ENCODE measurements at regions not wholly inside any gene's neighbourhood (a gene's known extent, or its start where the extent isn't known, plus 50 kb on each side); places are given as distances from the start of the nearest gene placed in this dataset.

- TF ChIP-seq CTCF (IDR thresholded peaks at IDR 0.05; ENCODE audit: insufficient read depth, low read length, poor library complexity, severe bottlenecking), result no peak
- Histone ChIP-seq H3K36me3 (ENCODE audit: control insufficient read depth, insufficient read depth, low read length) (no peaks in the 10 kb centered on the region), H3K27me3 (ENCODE audit: control insufficient read depth, insufficient read depth, low read length) (no peaks in the 10 kb centered on the region), H3K4me3 (ENCODE audit: low read depth, low read length) (no peak overlapping the region)
- DNase-seq (ENCODE audit: low read depth), result no peak
Measured at GRCh38 chr18:44047585-44047984, 633.1 kb upstream of the SETBP1 start.

DNA sequence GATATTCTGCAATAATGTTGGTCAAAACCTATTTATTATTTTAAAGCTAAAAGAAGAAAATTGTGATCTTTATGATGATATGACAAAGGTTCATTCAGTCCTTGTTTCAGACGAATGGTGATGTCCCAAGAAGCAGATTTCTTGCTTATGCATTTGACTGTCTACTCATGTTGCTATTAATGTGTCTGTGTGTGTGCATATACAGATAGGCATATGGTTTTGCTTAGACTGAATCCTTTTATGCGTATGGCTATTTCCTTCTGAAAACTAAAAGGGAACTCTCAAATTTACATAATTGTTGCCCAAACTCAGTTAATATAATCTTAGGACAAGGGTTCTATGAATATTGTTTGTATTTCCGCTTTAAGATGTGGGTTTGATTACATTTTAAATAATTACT, 632.3 kb upstream of the SETBP1 start:
- no peak for TF ChIP-seq CTCF (IDR thresholded peaks at IDR 0.05; ENCODE audit: insufficient read depth, low read length, poor library complexity, severe bottlenecking)
- Histone ChIP-seq H3K36me3 (ENCODE audit: control insufficient read depth, insufficient read depth, low read length) (no peaks in the 10 kb centered on the region), H3K27me3 (ENCODE audit: control insufficient read depth, insufficient read depth, low read length) (no peaks in the 10 kb centered on the region), H3K4me3 (ENCODE audit: low read depth, low read length) (no peak overlapping the region)
- DNase-seq (ENCODE audit: low read depth), result no peak

DNA sequence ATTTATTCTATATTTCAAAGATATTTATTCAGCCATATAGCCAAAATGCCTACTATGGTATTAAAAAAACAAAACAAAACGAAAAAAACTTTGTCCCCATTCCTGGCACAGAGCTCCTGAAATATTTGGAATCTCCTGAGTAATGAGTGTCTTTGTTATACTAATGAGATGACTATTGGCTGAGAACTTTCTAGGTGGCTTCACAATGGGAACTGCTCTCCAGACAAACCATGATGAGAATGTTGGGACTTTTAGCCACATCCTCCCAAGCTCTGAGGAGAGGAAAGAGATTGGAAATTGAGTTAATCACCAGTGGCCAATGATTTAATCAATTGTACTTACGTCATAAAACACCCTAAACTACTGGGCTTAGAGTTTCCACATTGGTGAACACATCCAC, 631.8 kb upstream of the SETBP1 start:
- H3K4me3 ChIP-seq (ENCODE audit: low read depth, low read length), result no peak overlapping the region

GRCh38 chr18:44051026-44051425, 629.7 kb upstream of the SETBP1 start:
- DNase-seq (ENCODE audit: low read depth), result no peak
- H3K4me3 ChIP-seq (ENCODE audit: low read depth, low read length), result no peak overlapping the region
- H3K27me3 ChIP-seq (ENCODE audit: control insufficient read depth, insufficient read depth, low read length), result no peaks in the 10 kb centered on the region

More for the DNA sequence above, 631.8 kb upstream of the SETBP1 start:
- H3K27me3 ChIP-seq (ENCODE audit: control insufficient read depth, insufficient read depth, low read length), result no peaks in the 10 kb centered on the region
- TF ChIP-seq CTCF (IDR thresholded peaks at IDR 0.05; ENCODE audit: insufficient read depth, low read length, poor library complexity, severe bottlenecking), result no peak
- no peak for DNase-seq (ENCODE audit: low read depth)
- no peaks in the 10 kb centered on the region for H3K36me3 ChIP-seq (ENCODE audit: control insufficient read depth, insufficient read depth, low read length)

DNA sequence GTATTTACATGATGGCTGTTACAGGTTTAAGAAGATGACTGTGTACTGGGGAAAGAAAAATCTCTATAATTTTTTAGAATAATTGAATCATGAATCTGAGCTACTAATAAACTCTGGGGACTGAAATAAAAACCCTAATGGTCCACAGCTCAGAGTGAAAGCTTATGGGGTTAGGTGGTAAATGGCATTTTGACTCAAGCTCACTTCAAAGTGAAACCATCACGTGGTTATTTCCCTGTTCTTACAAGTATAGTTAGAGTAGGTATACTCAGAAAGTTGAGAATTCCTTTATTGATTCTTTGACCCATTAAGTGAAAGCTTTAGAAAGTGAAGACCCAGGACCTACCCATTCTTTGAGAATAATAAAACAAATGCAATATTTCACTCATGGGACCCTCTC, 626.2 kb upstream of the SETBP1 start:
- DNase-seq (ENCODE audit: low read depth), result no peak
- H3K4me3 ChIP-seq (ENCODE audit: low read depth, low read length), result no peak overlapping the region
- TF ChIP-seq CTCF (IDR thresholded peaks at IDR 0.05; ENCODE audit: insufficient read depth, low read length, poor library complexity, severe bottlenecking), result no peak
- no peaks in the 10 kb centered on the region for H3K36me3 ChIP-seq (ENCODE audit: control insufficient read depth, insufficient read depth, low read length)
- no peaks in the 10 kb centered on the region for H3K27me3 ChIP-seq (ENCODE audit: control insufficient read depth, insufficient read depth, low read length)

More at GRCh38 chr18:44051026-44051425, 629.7 kb upstream of the SETBP1 start:
- TF ChIP-seq CTCF (IDR thresholded peaks at IDR 0.05; ENCODE audit: insufficient read depth, low read length, poor library complexity, severe bottlenecking), result no peak
- no peaks in the 10 kb centered on the region for H3K36me3 ChIP-seq (ENCODE audit: control insufficient read depth, insufficient read depth, low read length)

GRCh38 chr18:44060197-44060596, 620.5 kb upstream of the SETBP1 start:
- Histone ChIP-seq H3K27me3 (ENCODE audit: control insufficient read depth, insufficient read depth, low read length) (no peaks in the 10 kb centered on the region), H3K36me3 (ENCODE audit: control insufficient read depth, insufficient read depth, low read length) (no peaks in the 10 kb centered on the region), H3K4me3 (ENCODE audit: low read depth, low read length) (no peak overlapping the region)
- DNase-seq (ENCODE audit: low read depth), result no peak
- no peak for TF ChIP-seq CTCF (IDR thresholded peaks at IDR 0.05; ENCODE audit: insufficient read depth, low read length, poor library complexity, severe bottlenecking)

All from kidney epithelial cell (primary cell).